Activated naive CD4-positive, alpha-beta T cell treated with anti-CD3 and anti-CD28 coated beads, Interleukin-2, amount 50 U/mL, for 16 hours (primary cell): ENCODE measurements at regions not wholly inside any gene's neighbourhood (a gene's known extent, or its start where the extent isn't known, plus 50 kb on each side); places are given as distances from the start of the nearest gene placed in this dataset.

Source experiments
- DNase-seq: peaks from one replicate; pipeline ENCODE4 v3.0.0-alpha.2; 2020

GRCh38 chr2:181252262-181253148 is 204.7 kb upstream of the ITGA4 start:
- DNase-seq = no peak

DNA sequence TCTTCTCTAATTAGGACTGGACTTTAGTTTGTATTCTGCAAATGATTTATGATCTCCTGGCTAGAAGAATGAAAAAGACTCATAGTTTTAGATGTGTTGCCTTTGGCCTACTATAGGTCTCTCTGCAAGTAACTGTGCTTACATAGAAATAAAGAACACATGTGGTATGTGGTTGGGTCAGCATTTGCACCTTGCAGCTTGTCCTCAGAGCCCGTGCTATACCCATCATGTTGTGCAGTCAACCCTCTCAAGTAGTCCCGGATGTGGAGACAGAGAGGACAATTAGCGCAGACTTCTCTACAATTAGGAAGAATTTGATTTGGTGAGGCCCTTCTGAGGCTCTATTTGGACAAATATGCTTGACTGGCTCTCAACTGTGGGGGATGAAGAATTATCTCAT is 203.7 kb upstream of the ITGA4 start:
- no peak for DNase-seq

DNA sequence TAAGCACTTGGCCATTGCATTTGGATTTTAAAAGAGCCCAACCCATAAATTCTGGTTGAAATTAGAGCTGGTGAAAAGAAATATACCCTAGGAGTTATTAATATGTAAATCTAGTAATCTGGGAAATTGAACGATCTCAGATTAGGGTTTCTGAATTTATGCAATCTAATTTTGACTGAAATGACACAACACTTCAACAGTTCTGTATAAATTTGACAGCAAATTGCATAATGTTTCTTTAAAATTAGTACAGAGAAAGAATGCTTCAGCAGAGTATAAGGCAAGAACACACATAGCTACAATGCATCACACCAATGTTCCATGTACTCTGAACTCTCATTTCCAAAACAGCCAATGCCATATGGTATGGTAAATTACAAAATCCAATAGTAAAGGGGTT is 201.5 kb upstream of the ITGA4 start:
- DNase-seq = no peak

DNA sequence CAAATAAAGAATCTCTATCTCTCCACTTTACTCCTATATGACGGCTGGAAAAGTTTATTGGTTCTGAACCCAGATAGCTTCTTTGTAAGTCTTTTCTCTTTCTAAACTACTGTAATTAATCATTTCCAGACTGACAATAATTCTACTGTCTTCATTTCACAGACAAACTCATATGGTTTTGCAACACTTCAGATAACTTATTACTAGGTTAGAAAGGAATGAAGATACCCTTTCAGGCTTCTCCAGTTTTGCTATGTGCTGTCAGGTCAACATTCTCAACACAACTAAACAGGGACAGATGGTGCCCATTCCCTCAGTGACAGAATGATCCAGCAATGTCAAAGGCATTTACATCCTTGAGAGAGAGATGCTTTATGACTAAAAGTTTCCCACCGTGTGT is 198.5 kb upstream of the ITGA4 start:
- DNase-seq = no peak

DNA sequence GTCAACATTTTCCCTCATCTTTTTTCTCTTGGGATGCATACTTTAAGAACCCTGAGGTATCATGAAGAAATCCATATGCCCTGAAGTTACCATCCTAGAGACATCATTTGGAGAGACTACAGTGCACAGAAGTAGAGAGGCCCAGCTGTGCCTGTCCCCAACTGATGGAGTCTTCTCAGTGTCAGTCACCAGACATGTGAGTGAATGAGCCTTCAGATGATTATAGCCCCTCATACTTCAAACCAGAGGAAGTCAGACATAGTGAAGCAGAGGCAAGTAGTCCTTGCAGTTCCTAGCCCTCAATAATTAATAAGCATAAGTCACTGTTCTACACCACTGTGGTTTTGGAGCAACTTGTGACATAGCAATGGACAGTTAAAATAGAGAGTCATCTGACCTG is 194.4 kb upstream of the ITGA4 start:
- no peak for DNase-seq

DNA sequence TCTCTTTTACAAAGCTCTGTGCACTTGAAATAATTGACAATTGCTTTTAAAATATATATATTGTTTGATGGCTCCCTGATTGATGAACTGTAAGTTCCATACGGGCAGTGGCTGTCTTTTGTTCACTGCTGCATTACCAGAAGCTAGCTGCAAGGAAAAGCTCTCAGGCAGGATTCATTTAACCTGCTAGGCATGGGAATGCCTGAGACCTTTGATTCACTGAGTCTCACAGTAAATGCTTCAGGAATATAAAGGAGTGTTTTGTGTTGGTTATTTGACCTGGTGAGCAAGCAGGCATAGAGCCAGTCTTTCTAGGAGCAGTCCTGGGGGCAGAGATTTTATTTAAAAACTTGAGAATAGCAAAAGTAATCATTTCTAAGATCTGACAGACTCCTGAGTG is 193.2 kb upstream of the ITGA4 start:
- DNase-seq = no peak

DNA sequence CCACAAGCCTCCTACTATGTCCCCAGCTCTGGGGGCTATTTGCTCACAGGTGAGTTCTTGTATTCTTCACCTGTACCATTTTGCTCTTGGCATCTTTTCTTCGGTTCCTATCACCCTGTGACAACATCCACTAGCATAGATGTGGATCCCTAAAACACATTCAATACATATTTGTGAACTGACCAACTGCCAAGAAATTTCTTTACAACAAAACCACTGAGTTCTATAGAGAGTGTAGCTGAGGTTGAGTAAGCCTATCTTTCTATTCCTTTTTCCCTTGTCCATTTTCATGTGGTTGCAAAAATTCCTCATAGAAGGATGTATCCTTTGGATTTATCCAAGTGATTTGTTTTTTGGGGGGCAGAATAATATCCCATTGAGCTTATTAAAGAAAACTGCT is 192.7 kb upstream of the ITGA4 start:
- DNase-seq = no peak

- no peak for DNase-seq
Measured at GRCh38 chr2:181266614-181267013, 190.6 kb upstream of the ITGA4 start.

- no peak for DNase-seq
Measured at GRCh38 chr2:181268174-181268867, 188.9 kb upstream of the ITGA4 start.

- DNase-seq = no peak
Measured at GRCh38 chr2:181273986-181274385, 183.2 kb upstream of the ITGA4 start.

- DNase-seq = no peak
Measured at GRCh38 chr2:181275643-181276070, 181.5 kb upstream of the ITGA4 start.

GRCh38 chr2:181281206-181281832 is 175.9 kb upstream of the ITGA4 start:
- DNase-seq = no peak

DNA sequence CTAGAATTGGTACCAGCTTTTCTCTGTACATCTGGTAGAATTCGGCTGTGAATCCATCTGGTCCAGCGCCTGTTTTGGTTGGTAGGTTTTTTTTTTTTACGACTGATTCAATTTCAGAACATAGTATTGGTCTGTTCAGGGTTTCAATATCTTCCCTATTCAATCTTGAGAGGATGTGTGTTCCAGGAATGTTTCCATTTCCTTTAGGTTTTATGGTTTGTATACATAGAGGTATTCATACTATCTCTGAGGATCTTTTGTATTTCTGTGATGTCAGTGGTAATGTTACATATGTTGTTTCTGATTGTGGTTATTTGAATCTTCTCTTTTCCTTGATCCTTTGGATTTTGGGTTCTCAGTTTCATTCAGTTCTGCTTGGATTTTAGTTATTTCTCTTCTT is 172.1 kb upstream of the ITGA4 start:
- DNase-seq = no peak

DNA sequence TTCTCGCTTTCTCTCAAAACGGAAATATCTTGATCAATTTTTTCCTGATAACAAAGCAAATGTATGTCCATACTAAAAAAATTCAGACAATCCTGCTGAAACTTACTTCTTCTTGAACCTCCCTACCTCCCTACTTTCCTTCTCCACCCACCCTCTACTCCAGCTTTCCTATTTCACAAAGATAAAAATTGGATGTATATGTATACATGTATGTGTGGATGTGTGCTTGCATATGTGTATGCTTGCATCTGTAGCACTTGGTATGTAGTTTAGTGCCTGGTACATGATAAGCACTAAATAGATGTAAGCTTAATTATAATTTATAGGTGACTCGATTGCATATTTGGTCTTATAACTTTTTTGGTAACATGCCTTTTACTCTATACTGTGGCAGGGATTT is 167.5 kb upstream of the ITGA4 start:
- DNase-seq = no peak

DNA sequence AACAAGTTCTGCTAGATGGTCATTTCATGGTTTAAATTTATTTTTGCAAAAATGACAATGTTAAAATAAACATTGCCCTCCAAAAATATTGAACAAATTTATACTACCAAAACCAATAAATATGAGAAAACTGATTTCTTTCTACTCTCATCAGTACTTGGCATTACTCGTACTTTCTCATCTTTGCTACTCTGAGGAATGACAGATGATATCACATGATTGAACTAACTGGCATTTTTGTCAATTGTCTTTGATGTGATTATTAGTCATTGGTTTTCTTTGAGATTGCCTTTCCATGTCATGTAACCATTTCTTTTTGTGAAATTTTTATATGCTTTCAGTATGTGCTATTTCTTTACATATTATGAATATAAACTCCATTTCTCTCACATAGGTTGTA is 167.0 kb upstream of the ITGA4 start:
- DNase-seq = no peak

- no peak for DNase-seq
Measured at GRCh38 chr2:181294979-181295378, 162.2 kb upstream of the ITGA4 start.

DNA sequence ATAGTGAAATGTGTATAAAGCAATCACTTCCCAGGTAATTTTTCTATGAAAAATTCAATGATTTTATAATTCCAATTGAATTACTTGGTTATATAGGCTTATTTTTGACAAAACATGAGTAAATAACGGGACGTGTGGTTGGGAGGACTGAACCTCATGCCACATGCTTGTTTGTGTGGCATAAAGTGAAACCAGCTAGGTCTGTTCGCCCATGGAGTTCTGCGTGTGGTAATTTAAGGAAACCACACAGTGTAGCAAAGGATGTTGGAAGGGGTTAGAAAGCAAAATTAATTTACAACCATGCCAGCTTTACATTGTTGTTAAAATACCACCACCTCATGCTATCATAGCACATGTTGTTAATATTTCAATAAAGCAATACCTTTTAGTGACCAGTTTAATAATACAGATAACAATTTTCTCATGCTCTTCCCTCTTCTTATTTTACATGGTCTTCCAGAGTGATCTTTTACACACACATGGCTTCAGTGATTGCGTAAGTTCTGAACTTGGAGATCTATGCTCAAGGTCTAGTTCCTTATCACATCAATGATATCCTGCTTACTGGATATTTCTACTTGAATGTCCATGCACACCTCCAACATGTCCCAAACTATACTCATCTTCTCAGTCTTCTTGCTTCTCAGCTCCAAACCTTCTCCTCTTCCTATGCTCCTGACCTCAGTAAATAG is 156.4 kb upstream of the ITGA4 start:
- no peak for DNase-seq

DNA sequence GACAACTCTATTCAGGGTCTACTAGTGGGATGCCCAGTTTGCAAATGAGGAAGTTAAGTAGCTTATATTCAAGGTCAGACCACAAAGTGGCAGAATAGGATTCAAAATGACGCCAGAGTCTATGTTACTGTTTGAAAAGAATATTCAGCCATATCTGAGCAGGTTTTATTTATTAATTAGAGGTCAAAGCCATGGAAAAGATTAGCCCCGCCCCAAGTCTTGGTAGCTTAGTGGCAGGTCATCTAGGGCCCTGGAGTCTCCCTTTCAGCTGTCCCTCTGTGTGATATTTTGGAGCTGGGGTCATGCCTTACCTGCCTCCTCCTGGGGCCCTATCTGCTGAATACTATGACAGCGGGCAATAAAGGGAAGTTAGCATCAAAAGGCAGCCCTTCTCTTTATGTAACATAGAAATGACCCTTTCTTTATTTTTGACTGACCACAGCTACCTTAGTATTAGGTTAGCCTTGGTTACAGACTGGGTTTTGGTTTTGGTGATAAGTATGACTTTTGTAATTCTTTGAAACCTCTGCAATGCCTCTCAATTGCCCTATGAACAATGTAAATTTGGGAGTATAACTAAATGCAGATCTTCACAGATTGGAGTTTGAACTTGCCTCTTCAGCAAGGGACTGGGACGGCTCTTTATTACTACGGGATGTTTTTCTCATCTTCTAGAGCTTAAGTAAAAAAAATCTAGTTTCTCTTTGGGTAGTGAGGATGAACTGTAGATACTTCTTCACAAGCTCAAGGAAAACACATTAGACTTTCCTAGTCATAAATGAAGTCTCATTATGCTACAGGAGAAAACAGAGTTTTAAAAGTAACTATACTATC is 153.0 kb upstream of the ITGA4 start:
- no peak for DNase-seq

- no peak for DNase-seq
Measured at GRCh38 chr2:181305301-181306123, 151.7 kb upstream of the ITGA4 start.

DNA sequence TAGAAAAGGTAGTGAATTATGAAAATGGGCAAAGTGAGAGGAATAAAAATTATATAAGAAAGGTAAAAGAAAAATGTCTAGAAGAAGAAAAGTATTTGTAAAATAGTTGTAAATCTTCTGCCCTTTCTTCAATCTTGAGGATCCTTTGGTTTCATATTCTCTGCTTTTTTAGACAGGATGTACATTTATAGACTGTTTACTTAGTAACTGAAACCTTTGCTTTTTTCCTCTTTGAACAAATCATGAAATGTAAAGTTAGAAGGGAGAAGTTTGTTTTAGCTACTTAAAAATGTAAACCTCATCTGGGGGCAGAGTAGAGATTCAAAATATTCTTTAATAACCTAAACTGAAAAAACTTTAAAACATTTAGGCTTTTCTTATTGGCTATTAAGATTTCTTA is 150.4 kb upstream of the ITGA4 start:
- DNase-seq = no peak

DNA sequence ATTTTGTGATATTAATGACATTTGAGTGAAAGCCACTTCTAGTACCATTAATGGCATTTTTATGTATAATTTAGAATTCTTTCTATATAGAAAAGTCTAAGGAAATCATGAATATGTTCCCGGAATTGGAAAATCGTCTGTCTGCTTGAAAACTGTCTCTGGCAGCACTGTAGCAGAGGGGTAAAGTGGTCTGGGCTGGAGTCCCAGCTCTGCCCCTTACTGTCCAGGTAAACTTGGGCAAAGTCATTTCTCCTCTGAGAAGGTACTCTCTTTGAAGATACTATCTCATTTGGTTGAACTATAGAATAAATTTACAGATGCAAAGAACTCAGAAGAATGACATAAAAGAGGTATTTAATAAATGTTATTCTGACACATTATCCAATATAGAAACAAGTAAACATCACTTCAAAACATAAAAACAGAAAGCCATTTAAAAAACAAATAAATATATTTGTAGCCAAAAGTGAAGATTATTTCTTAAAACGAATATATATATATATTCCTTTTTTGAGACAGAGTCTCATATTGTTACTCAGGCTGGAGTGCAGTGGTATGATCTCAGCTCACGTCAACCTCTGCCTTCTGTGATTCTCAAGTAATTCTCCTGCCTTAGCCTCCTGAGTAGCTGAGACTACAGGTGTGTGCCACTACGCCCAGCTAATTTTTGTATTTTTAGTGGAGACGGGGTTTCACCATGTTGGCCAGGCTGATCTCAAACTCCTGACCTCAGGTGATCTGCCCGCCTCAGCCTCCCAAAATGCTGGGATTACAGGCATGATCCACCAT is 149.8 kb upstream of the ITGA4 start:
- no peak for DNase-seq
